Peyer's patch (tissue), 4 donors: ENCODE measurements at regions not wholly inside any gene's neighbourhood (a gene's known extent, or its start where the extent isn't known, plus 50 kb on each side); places are given as distances from the start of the nearest gene placed in this dataset.

Experiments
- DNase-seq, 3 donors: peaks; one replicate each; pipeline ENCODE4 v3.0.0-alpha.2; 2017 to 2019
- H3K27ac ChIP-seq, 4 donors: fragments of 200-600 bp; sonication (generic); one replicate each; pipeline ENCODE4 v1.5.1; 2016 to 2019
- H3K27me3 ChIP-seq, 2 donors: fragments of 200-600 bp; sonication (generic); one replicate each; pipeline ENCODE4 v1.5.1; 2019
- H3K36me3 ChIP-seq, 3 donors: fragments of 200-600 bp; sonication (generic); one replicate each; pipeline ENCODE4 v1.5.1; 2016 to 2019
- H3K4me1 ChIP-seq, 4 donors: fragments of 200-600 bp; sonication (generic); one replicate each; pipeline ENCODE4 v1.5.1; 2016 to 2019
- H3K4me3 ChIP-seq, 4 donors: fragments of 200-600 bp; sonication (generic); 1 replicate in 3 of 4; 2 replicates in 1 of 4; pipeline ENCODE4 v1.5.1; 2016 to 2019; ENCODE audit warnings: mild to moderate bottlenecking in 1 of 4
- H3K9me3 ChIP-seq, 4 donors: fragments of 200-600 bp; sonication (generic); one replicate each; pipeline ENCODE4 v1.5.1; 2016 to 2019; ENCODE audit warnings: mild to moderate bottlenecking in 1 of 4
- POLR2A ChIP-seq, 2 donors: fragments of 450-650 bp; IDR thresholded peaks; one replicate each; pipeline ENCODE4 v1.5.1; 2017; ENCODE audit warnings: antibody characterized with exemption in 2 of 2, mild to moderate bottlenecking in 2 of 2, moderate library complexity in 2 of 2
- TF ChIP-seq, protein P1 (sequence below), 6 experiments: fragments of 450-650 bp in 4 of 6; fragments of 200-600 bp in 2 of 6; sonication (generic) in 1 of 6; IDR thresholded peaks; one replicate each; pipeline ENCODE4 v1.5.1; 2017 to 2019; ENCODE audit warnings: antibody characterized with exemption in 6 of 6, mild to moderate bottlenecking in 3 of 6, moderate library complexity in 1 of 6

DNA sequence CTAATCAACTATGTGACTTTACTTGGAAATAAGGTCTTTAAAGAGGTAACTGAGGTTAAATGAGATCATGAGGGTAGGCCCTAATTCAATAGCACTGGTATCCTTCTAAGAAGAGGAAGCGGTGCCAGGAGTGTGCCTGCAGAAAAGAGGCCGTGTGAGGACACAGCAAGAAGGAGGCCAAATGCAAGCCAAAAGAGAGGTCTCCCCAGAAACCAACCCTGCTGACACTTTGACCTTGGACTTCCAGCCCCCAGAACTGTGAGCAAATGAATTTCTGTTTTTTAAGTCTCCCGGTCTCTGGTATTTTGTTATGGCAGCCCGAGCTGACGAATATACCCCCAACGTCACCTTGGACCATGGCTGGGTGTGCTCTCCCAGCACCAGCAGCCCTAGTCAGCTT, 257.5 kb upstream of the NCKAP5 start:
- no peaks in the 10 kb centered on the region for H3K36me3 ChIP-seq
- TF ChIP-seq, protein P1, sequence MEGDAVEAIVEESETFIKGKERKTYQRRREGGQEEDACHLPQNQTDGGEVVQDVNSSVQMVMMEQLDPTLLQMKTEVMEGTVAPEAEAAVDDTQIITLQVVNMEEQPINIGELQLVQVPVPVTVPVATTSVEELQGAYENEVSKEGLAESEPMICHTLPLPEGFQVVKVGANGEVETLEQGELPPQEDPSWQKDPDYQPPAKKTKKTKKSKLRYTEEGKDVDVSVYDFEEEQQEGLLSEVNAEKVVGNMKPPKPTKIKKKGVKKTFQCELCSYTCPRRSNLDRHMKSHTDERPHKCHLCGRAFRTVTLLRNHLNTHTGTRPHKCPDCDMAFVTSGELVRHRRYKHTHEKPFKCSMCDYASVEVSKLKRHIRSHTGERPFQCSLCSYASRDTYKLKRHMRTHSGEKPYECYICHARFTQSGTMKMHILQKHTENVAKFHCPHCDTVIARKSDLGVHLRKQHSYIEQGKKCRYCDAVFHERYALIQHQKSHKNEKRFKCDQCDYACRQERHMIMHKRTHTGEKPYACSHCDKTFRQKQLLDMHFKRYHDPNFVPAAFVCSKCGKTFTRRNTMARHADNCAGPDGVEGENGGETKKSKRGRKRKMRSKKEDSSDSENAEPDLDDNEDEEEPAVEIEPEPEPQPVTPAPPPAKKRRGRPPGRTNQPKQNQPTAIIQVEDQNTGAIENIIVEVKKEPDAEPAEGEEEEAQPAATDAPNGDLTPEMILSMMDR (IDR thresholded peaks at IDR 0.05): no peak
- no peak for TF ChIP-seq POLR2A (IDR thresholded peaks at IDR 0.05)
- no peaks in the 10 kb centered on the region for H3K4me1 ChIP-seq
- H3K27me3 ChIP-seq: no peaks in the 10 kb centered on the region
- H3K27ac ChIP-seq: no peak overlapping the region
- H3K9me3 ChIP-seq: no peaks in the 10 kb centered on the region
- DNase-seq: no peak
- no peak overlapping the region for H3K4me3 ChIP-seq

DNA sequence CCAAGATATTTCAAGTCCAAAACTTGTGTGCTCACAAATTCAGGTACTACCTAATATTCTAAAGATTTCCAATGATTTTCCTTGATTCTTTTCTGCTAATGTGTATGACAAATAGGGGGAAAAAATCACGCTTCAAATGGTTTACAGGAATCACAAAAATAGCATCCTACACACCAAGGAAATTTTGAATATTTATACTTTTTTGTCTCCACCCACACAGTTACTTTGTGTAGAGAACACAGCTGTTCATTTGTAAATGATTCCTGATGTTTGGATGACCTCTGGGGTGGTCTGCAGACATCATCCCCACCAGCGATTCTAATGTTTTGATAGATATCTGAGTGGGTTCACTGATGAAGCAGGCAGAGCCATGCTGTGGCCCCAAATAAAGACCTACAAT, 260.6 kb upstream of the NCKAP5 start:
- TF ChIP-seq, protein P1 (IDR thresholded peaks at IDR 0.05): no peak
- no peak for TF ChIP-seq POLR2A (IDR thresholded peaks at IDR 0.05)
- Histone ChIP-seq H3K27me3 (no peaks in the 10 kb centered on the region), H3K27ac (no peak overlapping the region), H3K4me3 (no peak overlapping the region), H3K4me1 (no peaks in the 10 kb centered on the region), H3K36me3 (no peaks in the 10 kb centered on the region), H3K9me3 (no peaks in the 10 kb centered on the region)
- no peak for DNase-seq

DNA sequence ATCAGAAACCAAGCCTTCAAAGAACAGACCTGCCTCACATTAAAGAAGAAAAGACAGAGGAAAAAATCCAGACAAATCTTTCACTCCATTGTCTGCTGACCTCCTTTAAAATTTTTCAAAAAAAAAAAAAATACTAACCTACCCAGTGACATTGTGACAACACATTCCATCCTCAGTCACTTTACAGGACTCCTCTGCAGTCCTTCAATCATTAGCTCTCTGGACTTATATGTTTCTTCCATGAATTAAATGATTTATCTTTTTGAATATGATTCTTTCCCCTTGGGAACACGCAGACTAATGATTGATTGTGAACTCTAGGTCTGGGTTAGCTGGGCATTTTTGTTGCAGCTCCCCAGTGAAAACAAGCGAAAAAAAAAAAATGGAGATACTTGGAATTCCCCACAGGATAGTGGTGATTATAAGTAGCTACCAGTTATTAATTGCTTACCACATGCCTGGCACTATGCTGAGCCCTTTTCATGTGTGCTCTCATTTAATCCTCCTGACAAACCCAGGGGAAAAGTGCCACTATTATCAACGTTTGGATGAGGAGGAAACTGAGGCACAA, 261.3 kb upstream of the NCKAP5 start:
- Histone ChIP-seq H3K36me3 (no peaks in the 10 kb centered on the region), H3K9me3 (no peaks in the 10 kb centered on the region), H3K27me3 (no peaks in the 10 kb centered on the region), H3K4me3 (no peak overlapping the region), H3K4me1 (no peaks in the 10 kb centered on the region), H3K27ac (no peak overlapping the region)
- TF ChIP-seq, protein P1 (IDR thresholded peaks at IDR 0.05): no peak
- no peak for TF ChIP-seq POLR2A (IDR thresholded peaks at IDR 0.05)
- DNase-seq: no peak

DNA sequence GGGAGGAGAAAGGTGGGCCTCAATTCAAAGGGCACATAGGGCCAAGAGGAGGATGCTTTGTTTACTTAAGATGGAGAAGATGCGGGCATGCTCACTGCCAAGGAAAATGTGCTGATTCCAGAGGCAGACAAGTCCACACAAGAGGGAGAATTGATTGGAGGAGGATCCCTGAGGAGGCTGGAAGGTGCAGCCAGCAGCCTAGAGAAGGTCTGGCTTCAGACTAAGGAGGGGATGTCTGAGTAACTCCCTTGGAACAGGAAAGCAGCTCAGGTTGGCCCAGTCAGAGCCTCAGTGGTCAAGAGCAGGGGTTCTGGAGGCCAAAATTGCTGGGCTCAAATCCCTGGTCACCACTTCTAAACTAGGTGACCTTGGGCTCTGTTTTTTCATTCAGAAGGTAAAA, 265.5 kb upstream of the NCKAP5 start:
- TF ChIP-seq, protein P1 (IDR thresholded peaks at IDR 0.05): no peak
- TF ChIP-seq POLR2A (IDR thresholded peaks at IDR 0.05): no peak
- H3K4me1 ChIP-seq: no peaks in the 10 kb centered on the region
- H3K27ac ChIP-seq: no peak overlapping the region
- no peak for DNase-seq
- H3K9me3 ChIP-seq: no peaks in the 10 kb centered on the region
- no peaks in the 10 kb centered on the region for H3K36me3 ChIP-seq
- H3K4me3 ChIP-seq: no peak overlapping the region
- H3K27me3 ChIP-seq: no peaks in the 10 kb centered on the region

DNA sequence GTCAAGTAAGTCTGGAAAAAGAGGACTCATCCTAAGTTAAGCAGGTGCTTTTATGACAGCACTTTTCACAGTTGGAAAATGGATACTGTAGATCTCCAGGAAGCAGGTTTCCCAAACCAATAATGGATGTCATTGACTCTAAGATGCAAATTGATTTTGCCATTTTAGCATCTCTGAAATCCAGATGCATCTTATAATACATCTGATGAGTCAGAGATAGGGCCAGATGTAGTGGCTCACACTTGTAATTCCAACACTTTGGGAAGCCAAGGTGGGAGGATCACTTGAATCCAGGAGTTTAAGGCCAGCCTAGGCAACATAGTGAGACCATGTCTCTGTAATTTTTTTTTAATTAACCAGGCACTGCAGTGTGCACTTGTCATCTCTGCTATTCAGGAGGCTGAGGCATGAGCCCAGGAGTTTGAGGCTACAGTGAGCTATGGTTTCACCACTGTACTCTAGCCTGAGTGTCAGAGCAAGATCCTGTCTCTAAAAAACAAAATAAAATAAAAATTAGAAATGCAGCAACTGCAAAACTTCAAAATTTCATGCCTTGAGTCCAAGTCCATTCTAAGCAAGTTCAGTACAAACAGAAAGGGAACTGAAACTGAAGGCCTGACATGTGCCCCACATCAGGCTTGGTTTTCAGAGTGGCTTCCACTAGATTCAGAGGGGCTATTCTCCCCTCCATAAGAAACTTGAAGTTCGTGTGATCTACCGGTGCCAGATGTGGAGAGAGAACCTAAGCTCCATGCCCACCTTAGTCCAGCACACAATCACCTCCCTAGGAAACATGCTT, 267.8 kb upstream of the NCKAP5 start:
- no peaks in the 10 kb centered on the region for H3K36me3 ChIP-seq
- H3K27me3 ChIP-seq: no peaks in the 10 kb centered on the region
- no peaks in the 10 kb centered on the region for H3K4me1 ChIP-seq
- TF ChIP-seq, protein P1 (IDR thresholded peaks at IDR 0.05): no peak
- no peak for TF ChIP-seq POLR2A (IDR thresholded peaks at IDR 0.05)
- no peaks in the 10 kb centered on the region for H3K9me3 ChIP-seq
- no peak overlapping the region for H3K4me3 ChIP-seq
- no peak overlapping the region for H3K27ac ChIP-seq
- no peak for DNase-seq
